H1 (cell line): ENCODE measurements at regions not wholly inside any gene's neighbourhood (a gene's known extent, or its start where the extent isn't known, plus 50 kb on each side); places are given as distances from the start of the nearest gene placed in this dataset.
"Not testable (repeated sequence)": the region's sequence is repeated elsewhere in the genome, so short reads cannot be mapped to it uniquely, and the experiment has no call there.

Experiments
- CTCF ChIA-PET: fragments of 300-600 bp; sonication (Branson Sonifier 250); formaldehyde crosslinking; loops from one replicate; lab custom pipeline; 2021; ENCODE audit not compliant: partially characterized antibody; lab: Charles Lee
- POLR2A ChIA-PET: fragments of 300-600 bp; sonication (Branson Sonifier 250); formaldehyde crosslinking; loops from one replicate; lab custom pipeline; 2021; ENCODE audit warnings: inconsistent platforms; ENCODE audit not compliant: partially characterized antibody; lab: Charles Lee
- DNase-seq, 2 experiments: peaks; one replicate each; pipeline versions ENCODE4 v3.0.0 to v3.0.0-alpha.2; 2010 to 2022; ENCODE audit warnings: low spot score in 2 of 2, low read depth in 1 of 2, mixed read lengths in 1 of 2
- FAIRE-seq: peaks from 2 replicates; lab custom pipeline; 2011; peaks lifted over from hg19 to GRCh38; lab: Jason Lieb, UNC
- H2AFZ ChIP-seq: 2 replicates; pipeline ENCODE4 v1.8.1; 2012; ENCODE audit warnings: low read length, inconsistent platforms
- H2AK5ac ChIP-seq: 2 replicates; pipeline ENCODE4 v1.6.1; 2013; ENCODE audit warnings: low read depth, low read length
- H2BK120ac ChIP-seq: replicated peaks from 2 replicates; pipeline ENCODE3; 2013; ENCODE audit warnings: low read depth, low read length, inconsistent platforms
- H2BK12ac ChIP-seq: 2 replicates; pipeline ENCODE4 v1.6.1; 2013; ENCODE audit warnings: low read depth, low read length
- H2BK15ac ChIP-seq: 2 replicates; pipeline ENCODE4 v1.6.1; 2013; ENCODE audit warnings: low read length
- H2BK20ac ChIP-seq: 2 replicates; pipeline ENCODE4 v1.6.1; 2013; ENCODE audit warnings: low read length
- H2BK5ac ChIP-seq: 2 replicates; pipeline ENCODE4 v1.6.1; 2013; ENCODE audit warnings: low read depth, low read length
- H3K14ac ChIP-seq: 2 replicates; pipeline ENCODE4 v1.6.1; 2013; ENCODE audit warnings: inconsistent platforms; ENCODE audit not compliant: insufficient read length
- H3K18ac ChIP-seq: 2 replicates; pipeline ENCODE4 v1.6.1; 2013; ENCODE audit warnings: low read length; ENCODE audit errors: extremely low read depth
- H3K23ac ChIP-seq: 2 replicates; pipeline ENCODE4 v1.6.1; 2013; ENCODE audit warnings: inconsistent platforms; ENCODE audit not compliant: insufficient read length
- H3K23me2 ChIP-seq: 2 replicates; pipeline ENCODE4 v1.6.1; 2013; ENCODE audit warnings: low read depth, low read length
- H3K27ac ChIP-seq: 2 replicates; pipeline ENCODE4 v1.6.1; 2011; ENCODE audit warnings: low read depth, low read length, inconsistent platforms
- H3K27me3 ChIP-seq, 4 experiments: replicated peaks in 1 of 4; 1 replicate in 1 of 4; 2 replicates in 3 of 4; pipeline versions ENCODE4 v1.6.1 to v1.8.1; 2011 to 2013; ENCODE audit warnings: low read length in 3 of 4, mild to moderate bottlenecking in 3 of 4, inconsistent platforms in 2 of 4, mixed read lengths in 2 of 4, moderate library complexity in 1 of 4; ENCODE audit not compliant: control insufficient read depth in 3 of 4, insufficient read depth in 3 of 4; ENCODE audit errors: extremely low read depth in 1 of 4
- H3K36me3 ChIP-seq, 4 experiments: 2 replicates each; pipeline versions ENCODE4 v1.6.1 to v1.8.1; 2011 to 2013; ENCODE audit warnings: mild to moderate bottlenecking in 4 of 4, low read length in 3 of 4, moderate library complexity in 2 of 4, control low read depth in 1 of 4, inconsistent platforms in 1 of 4; ENCODE audit not compliant: insufficient read depth in 4 of 4, control insufficient read depth in 2 of 4
- H3K4ac ChIP-seq: replicated peaks from 2 replicates; pipeline ENCODE3; 2013; ENCODE audit warnings: low read length, low read depth, mixed read lengths, inconsistent platforms; ENCODE audit not compliant: insufficient read length
- H3K4me1 ChIP-seq, 4 experiments: replicated peaks in 1 of 4; 1 replicate in 1 of 4; 2 replicates in 3 of 4; pipeline versions ENCODE4 v1.6.1 to v1.8.1; 2011 to 2013; ENCODE audit warnings: low read length in 3 of 4, inconsistent platforms in 2 of 4, mixed read lengths in 1 of 4; ENCODE audit not compliant: insufficient read depth in 4 of 4, control insufficient read depth in 3 of 4
- H3K4me2 ChIP-seq, 2 experiments: 2 replicates each; pipeline versions ENCODE4 v1.6.1 to v1.8.1; 2011 to 2013; ENCODE audit warnings: low read depth in 2 of 2, low read length in 2 of 2, control low read depth in 1 of 2, inconsistent platforms in 1 of 2, mild to moderate bottlenecking in 1 of 2; ENCODE audit not compliant: insufficient read depth in 1 of 2
- H3K4me3 ChIP-seq, 4 experiments: fragments of 200-600, 300-600 bp in 1 of 4; sonication (generic), shearing (Covaris generic), sonication (Bioruptor Twin) in 1 of 4; 2 replicates each; pipeline versions ENCODE4 v1.5.1 to v1.8.1; 2011 to 2016; ENCODE audit warnings: low read length in 4 of 4, low read depth in 3 of 4, control low read depth in 2 of 4, inconsistent platforms in 2 of 4, mild to moderate bottlenecking in 2 of 4, mixed read lengths in 1 of 4, moderate library complexity in 1 of 4; ENCODE audit not compliant: insufficient read depth in 2 of 4; ENCODE audit errors: extremely low read depth in 1 of 4
- H3K56ac ChIP-seq: replicated peaks from 2 replicates; pipeline ENCODE3; 2013; ENCODE audit warnings: low read depth, mild to moderate bottlenecking, mixed read lengths, low read length, inconsistent platforms; ENCODE audit not compliant: insufficient read length
- H3K79me1 ChIP-seq: 2 replicates; pipeline ENCODE4 v1.6.1; 2013; ENCODE audit warnings: low read depth, low read length, control low read depth
- H3K79me2 ChIP-seq, 2 experiments: 2 replicates each; pipeline versions ENCODE4 v1.6.1 to v1.8.1; 2012 to 2013; ENCODE audit warnings: low read length in 2 of 2, mild to moderate bottlenecking in 2 of 2, inconsistent platforms in 1 of 2; ENCODE audit not compliant: insufficient read depth in 2 of 2, control insufficient read depth in 1 of 2
- H3K9ac ChIP-seq, 4 experiments: replicated peaks in 1 of 4; 1 replicate in 1 of 4; 2 replicates in 3 of 4; pipeline versions ENCODE4 v1.6.1 to v1.8.1; 2011 to 2013; ENCODE audit warnings: low read depth in 3 of 4, low read length in 3 of 4, control low read depth in 2 of 4, mild to moderate bottlenecking in 2 of 4, moderate library complexity in 2 of 4, inconsistent platforms in 1 of 4; ENCODE audit errors: extremely low read depth in 1 of 4
- H3K9me3 ChIP-seq, 2 experiments: 2 replicates each; pipeline versions ENCODE4 v1.6.1 to v1.8.1; 2012 to 2013; ENCODE audit warnings: mild to moderate bottlenecking in 2 of 2, moderate library complexity in 2 of 2, control low read depth in 1 of 2, inconsistent platforms in 1 of 2, low read depth in 1 of 2, low read length in 1 of 2, mixed read lengths in 1 of 2; ENCODE audit not compliant: insufficient read depth in 2 of 2
- H4K20me1 ChIP-seq, 2 experiments: replicated peaks in 1 of 2; 2 replicates each; pipeline versions ENCODE3 to v1.8.1; 2011 to 2013; ENCODE audit warnings: inconsistent platforms in 2 of 2, low read length in 2 of 2, mild to moderate bottlenecking in 1 of 2; ENCODE audit not compliant: insufficient read depth in 2 of 2, control insufficient read depth in 1 of 2
- H4K5ac ChIP-seq: 2 replicates; pipeline ENCODE4 v1.6.1; 2013; ENCODE audit warnings: low read length, low read depth, mixed read lengths, inconsistent platforms; ENCODE audit not compliant: insufficient read length
- H4K8ac ChIP-seq: 2 replicates; pipeline ENCODE4 v1.8.0; 2013; ENCODE audit warnings: mild to moderate bottlenecking, moderate library complexity, low read length, inconsistent platforms; ENCODE audit not compliant: insufficient read depth; ENCODE audit errors: extremely low read depth
- H4K91ac ChIP-seq: replicated peaks from 2 replicates; pipeline ENCODE3; 2013; ENCODE audit warnings: low read length, mixed read lengths, inconsistent platforms; ENCODE audit not compliant: insufficient read length
- WGBS, 2 experiments: shearing (Covaris generic) in 1 of 2; methylation state at CpG; one replicate each; pipeline versions ENCODE4 v1.1.6 to v1.1.7; 2013 to 2015; ENCODE audit warnings: low lambda C conversion rate in 2 of 2, mixed read lengths in 2 of 2, inconsistent platforms in 1 of 2, low coverage in 1 of 2, missing lambda C conversion rate in 1 of 2; ENCODE audit not compliant: insufficient replicate concordance in 2 of 2, insufficient coverage in 1 of 2, insufficient read length in 1 of 2; ENCODE audit errors: extremely low coverage in 1 of 2, missing lambda C conversion rate in 1 of 2; 5-methylcytosine and 5-hydroxymethylcytosine counted together

GRCh38 chr9:95568735-95569134 lies 52.0 kb upstream of the PTCH1 start:
- H3K79me2 ChIP-seq, H3K9me3 ChIP-seq, H2BK5ac ChIP-seq, H3K4ac ChIP-seq, H4K5ac ChIP-seq, H3K18ac ChIP-seq, H3K4me2 ChIP-seq, H4K91ac ChIP-seq, H4K8ac ChIP-seq, H3K9ac ChIP-seq, H3K4me1 ChIP-seq, H2BK20ac ChIP-seq, H3K27ac ChIP-seq, H2BK120ac ChIP-seq, H3K4me3 ChIP-seq, H2AFZ ChIP-seq, H3K23ac ChIP-seq, H3K27me3 ChIP-seq, FAIRE-seq, H3K14ac ChIP-seq, H3K79me1 ChIP-seq, DNase-seq, H3K56ac ChIP-seq, H4K20me1 ChIP-seq, H3K36me3 ChIP-seq: not testable (repeated sequence)
- Histone ChIP-seq H2AK5ac (peak overlapping the region; percentile 100; the same call in 1 of the 2 replicates), H2BK15ac (peak overlapping the region; percentile 83; the same call in 1 of the 2 replicates), H2BK12ac (0 out of 2 replicates have a peak overlapping the region, but pooled peaks have one; percentile 39), H3K23me2 (peaks cover 10% of the 10 kb centered on the region; the same call in 1 of the 2 replicates)
- CTCF ChIA-PET, result interaction anchor here (1.0 to 1.3 kb wide), 2 partner anchors 12 to 14 kb away, joined by 3 to 4 read pairs; no protein-coding TSS in a partner anchor
- POLR2A ChIA-PET, result interaction anchor here (0.7 to 0.9 kb wide), 2 partner anchors 11 to 120 kb away, joined by 3 read pairs; no protein-coding TSS in a partner anchor
- 94% methylated on average over 10 of the region's 10 CpGs; no CpG with 5 or more reads in 1 of the 2 experiments for WGBS, 2 experiments
